GM12865 (cell line): ENCODE measurements at regions not wholly inside any gene's neighbourhood (a gene's known extent, or its start where the extent isn't known, plus 50 kb on each side); places are given as distances from the start of the nearest gene placed in this dataset.

Source experiments
- DNase-seq: peaks from one replicate; pipeline ENCODE4 v3.0.0; 2010; ENCODE audit warnings: low read depth
- H3K4me3 ChIP-seq: 2 replicates; pipeline ENCODE4 v1.5.1; 2011; ENCODE audit warnings: mild to moderate bottlenecking, low read depth, low read length, control low read depth
- CTCF ChIP-seq: IDR thresholded peaks from 2 replicates; pipeline ENCODE4 v1.5.1; 2011; ENCODE audit warnings: low read length, control low read depth, low read depth, inconsistent platforms; ENCODE audit not compliant: insufficient read depth; ENCODE audit errors: missing control alignments

- H3K4me3 ChIP-seq: no peak overlapping the region
- no peak for DNase-seq
- no peak for TF ChIP-seq CTCF
Measured at GRCh38 chr11:43243927-43244326, 67.9 kb upstream of the API5 start.

GRCh38 chr11:43245466-43245865 lies 66.3 kb upstream of the API5 start:
- H3K4me3 ChIP-seq: no peak overlapping the region
- TF ChIP-seq CTCF: no peak
- DNase-seq: no peak

- no peak for DNase-seq
- no peak overlapping the region for H3K4me3 ChIP-seq
- TF ChIP-seq CTCF: no peak
Measured at GRCh38 chr11:43250309-43250708, 61.5 kb upstream of the API5 start.

DNA sequence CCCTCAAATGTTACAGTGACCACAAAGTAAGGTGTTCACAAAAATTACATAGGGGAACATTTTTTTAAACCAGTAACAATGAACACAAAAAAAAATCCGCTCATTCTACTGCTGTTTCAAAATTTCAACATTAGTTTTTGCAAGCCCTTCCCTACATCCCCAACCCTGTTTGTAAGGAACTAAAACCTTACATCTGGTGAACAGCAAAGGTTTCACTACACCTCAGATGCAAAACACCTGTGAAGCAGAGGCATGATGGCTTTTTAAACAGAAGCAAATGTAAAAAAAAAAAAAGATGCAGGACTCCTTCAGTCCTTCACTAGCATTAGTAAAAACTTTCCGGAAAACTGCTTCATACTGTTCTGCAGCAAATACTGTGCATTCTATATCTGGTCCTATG lies 50.0 kb upstream of the API5 start:
- no peak overlapping the region for H3K4me3 ChIP-seq
- no peak for TF ChIP-seq CTCF
- DNase-seq: no peak
